Breast epithelium (tissue), 3 donors: ENCODE measurements at regions not wholly inside any gene's neighbourhood (a gene's known extent, or its start where the extent isn't known, plus 50 kb on each side); places are given as distances from the start of the nearest gene placed in this dataset.

ENCODE experiments used
- CTCF ChIP-seq, 3 donors: fragments of 450-650 bp; IDR thresholded peaks; one replicate each; pipeline ENCODE4 v1.5.1; 2016 to 2017; ENCODE audit warnings: antibody characterized with exemption in 3 of 3, mild to moderate bottlenecking in 3 of 3, moderate library complexity in 3 of 3
- POLR2A ChIP-seq: fragments of 450-650 bp; IDR thresholded peaks from one replicate; pipeline ENCODE4 v1.6.1; 2016; ENCODE audit warnings: antibody characterized with exemption, mild to moderate bottlenecking, moderate library complexity
- POLR2AphosphoS5 ChIP-seq, 3 donors: sonication (generic); formaldehyde crosslinking; IDR thresholded peaks; one replicate each; pipeline ENCODE4 v1.6.1; 2017; ENCODE audit warnings: antibody characterized with exemption in 3 of 3

GRCh38 chr21:38699048-38699447, 106.7 kb upstream of the ETS2 start:
- TF ChIP-seq CTCF (IDR thresholded peaks at IDR 0.05) (no peak), POLR2A (no peak), POLR2AphosphoS5 (IDR thresholded peaks at IDR 0.05) (no peak)
